HG03103 (cell line): ENCODE measurements at regions not wholly inside any gene's neighbourhood (a gene's known extent, or its start where the extent isn't known, plus 50 kb on each side); places are given as distances from the start of the nearest gene placed in this dataset.

Experiments used
- ATAC-seq: cut with Tn5 transposase; IDR thresholded peaks from one replicate; pipeline ENCODE4 v1.9.1; 2021; ENCODE audit warnings: low read depth; ENCODE audit not compliant: unreplicated experiment

GRCh38 chr20:58094160-58094559 lies 134.3 kb downstream of the ANKRD60 start:
- ATAC-seq = no peak

- no peak for ATAC-seq
Observed at GRCh38 chr20:58092871-58093270, 135.6 kb downstream of the ANKRD60 start.

GRCh38 chr20:58092353-58092752 lies 136.1 kb downstream of the ANKRD60 start:
- no peak for ATAC-seq

GRCh38 chr20:58091810-58092209 lies 136.6 kb downstream of the ANKRD60 start:
- no peak for ATAC-seq

GRCh38 chr20:58090161-58090560 lies 138.3 kb downstream of the ANKRD60 start:
- no peak for ATAC-seq

- ATAC-seq = no peak
Observed at GRCh38 chr20:58088625-58089024, 139.8 kb downstream of the ANKRD60 start.

GRCh38 chr20:58088105-58088504 lies 140.3 kb downstream of the ANKRD60 start:
- ATAC-seq = no peak

- ATAC-seq = no peak
Observed at GRCh38 chr20:58087562-58087858, 140.9 kb downstream of the ANKRD60 start.

GRCh38 chr20:58086763-58087561 lies 141.5 kb downstream of the ANKRD60 start:
- no peak for ATAC-seq

GRCh38 chr20:58084966-58085365 lies 143.5 kb downstream of the ANKRD60 start:
- no peak for ATAC-seq

- no peak for ATAC-seq
Observed at GRCh38 chr20:58084566-58084965, 143.9 kb downstream of the ANKRD60 start.

GRCh38 chr20:58081846-58082245 lies 146.6 kb downstream of the ANKRD60 start:
- no peak for ATAC-seq

GRCh38 chr20:58078741-58079522 lies 149.5 kb downstream of the ANKRD60 start:
- no peak for ATAC-seq

GRCh38 chr20:58077282-58077681 lies 151.2 kb downstream of the ANKRD60 start:
- no peak for ATAC-seq

GRCh38 chr20:58076405-58076804 lies 152.0 kb downstream of the ANKRD60 start:
- no peak for ATAC-seq

- no peak for ATAC-seq
Observed at GRCh38 chr20:58075586-58076345, 152.7 kb downstream of the ANKRD60 start.

GRCh38 chr20:58073945-58074856 lies 154.3 kb downstream of the ANKRD60 start:
- ATAC-seq = no peak

- no peak for ATAC-seq
Observed at GRCh38 chr20:58072695-58073671, 155.5 kb downstream of the ANKRD60 start.

GRCh38 chr20:58071991-58072390 lies 156.5 kb downstream of the ANKRD60 start:
- ATAC-seq = no peak
